Activated CD8-positive, alpha-beta memory T cell treated with anti-CD3 and anti-CD28 coated beads for 1 hour (primary cell): ENCODE measurements at regions not wholly inside any gene's neighbourhood (a gene's known extent, or its start where the extent isn't known, plus 50 kb on each side); places are given as distances from the start of the nearest gene placed in this dataset.

Source experiments
- DNase-seq, 2 donors: peaks; one replicate each; pipeline ENCODE4 v3.0.0-alpha.2; 2020; ENCODE audit warnings: low read depth in 1 of 2; ENCODE audit errors: extremely low read depth in 1 of 2

- no peak for DNase-seq
Observed at GRCh38 chr9:8096091-8096490, 296.5 kb upstream of the DMAC1 start.

GRCh38 chr9:8095672-8096086 is 296.1 kb upstream of the DMAC1 start:
- no peak for DNase-seq

- no peak for DNase-seq
Observed at GRCh38 chr9:8088477-8088876, 288.9 kb upstream of the DMAC1 start.

- no peak for DNase-seq
Observed at GRCh38 chr9:8085986-8086385, 286.4 kb upstream of the DMAC1 start.

GRCh38 chr9:8078641-8079140 is 279.1 kb upstream of the DMAC1 start:
- no peak for DNase-seq

- no peak for DNase-seq
Observed at GRCh38 chr9:8074713-8075286, 275.2 kb upstream of the DMAC1 start.

GRCh38 chr9:8071445-8071798 is 271.8 kb upstream of the DMAC1 start:
- DNase-seq = no peak

- no peak for DNase-seq
Observed at GRCh38 chr9:8070779-8071444, 271.3 kb upstream of the DMAC1 start.

GRCh38 chr9:8062459-8062858 is 262.9 kb upstream of the DMAC1 start:
- no peak for DNase-seq

- no peak for DNase-seq
Observed at GRCh38 chr9:8053501-8053900, 253.9 kb upstream of the DMAC1 start.

- no peak for DNase-seq
Observed at GRCh38 chr9:8052991-8053390, 253.4 kb upstream of the DMAC1 start.

GRCh38 chr9:8037745-8038144 is 238.2 kb upstream of the DMAC1 start:
- no peak for DNase-seq

- no peak for DNase-seq
Observed at GRCh38 chr9:8036914-8037524, 237.4 kb upstream of the DMAC1 start.

- DNase-seq = no peak
Observed at GRCh38 chr9:8033794-8034193, 234.2 kb upstream of the DMAC1 start.

- no peak for DNase-seq
Observed at GRCh38 chr9:8030095-8030494, 230.5 kb upstream of the DMAC1 start.

- DNase-seq = no peak
Observed at GRCh38 chr9:8027351-8027750, 227.8 kb upstream of the DMAC1 start.

- DNase-seq = no peak
Observed at GRCh38 chr9:8025551-8025950, 226.0 kb upstream of the DMAC1 start.

- no peak for DNase-seq
Observed at GRCh38 chr9:8020186-8020585, 220.6 kb upstream of the DMAC1 start.

GRCh38 chr9:8019636-8020035 is 220.1 kb upstream of the DMAC1 start:
- DNase-seq = no peak

GRCh38 chr9:8014997-8015682 is 215.6 kb upstream of the DMAC1 start:
- no peak for DNase-seq

- DNase-seq = no peak
Observed at GRCh38 chr9:8012986-8013385, 213.4 kb upstream of the DMAC1 start.

- DNase-seq = no peak
Observed at GRCh38 chr9:8011974-8012373, 212.4 kb upstream of the DMAC1 start.
